Lung microvascular endothelial cell (primary cell): ENCODE measurements at regions not wholly inside any gene's neighbourhood (a gene's known extent, or its start where the extent isn't known, plus 50 kb on each side); places are given as distances from the start of the nearest gene placed in this dataset.

ENCODE experiments used
- DNase-seq, 2 donors: peaks; one replicate each; pipeline versions ENCODE4 v3.0.0 to v3.0.0-alpha.2; 2010; ENCODE audit warnings: low read depth in 2 of 2

GRCh38 chr13:109670776-109671175 is 115.6 kb downstream of the IRS2 start:
- no peak for DNase-seq

GRCh38 chr13:109669956-109670355 is 116.4 kb downstream of the IRS2 start:
- DNase-seq = no peak

GRCh38 chr13:109669234-109669612 is 117.2 kb downstream of the IRS2 start:
- no peak for DNase-seq

- DNase-seq = no peak
Measured at GRCh38 chr13:109668433-109669233, 117.8 kb downstream of the IRS2 start.

GRCh38 chr13:109667807-109668291 is 118.5 kb downstream of the IRS2 start:
- peak; percentile 6 to 32 for DNase-seq

- DNase-seq = no peak
Measured at GRCh38 chr13:109667056-109667455, 119.3 kb downstream of the IRS2 start.

- no peak for DNase-seq
Measured at GRCh38 chr13:109666656-109667055, 119.7 kb downstream of the IRS2 start.

GRCh38 chr13:109665781-109666249 is 120.6 kb downstream of the IRS2 start:
- DNase-seq = no peak

- DNase-seq = no peak
Measured at GRCh38 chr13:109665240-109665639, 121.1 kb downstream of the IRS2 start.

- DNase-seq = no peak
Measured at GRCh38 chr13:109657395-109657794, 129.0 kb downstream of the IRS2 start.

GRCh38 chr13:109656206-109656605 is 130.2 kb downstream of the IRS2 start:
- DNase-seq = no peak

- no peak for DNase-seq
Measured at GRCh38 chr13:109655611-109656010, 130.8 kb downstream of the IRS2 start.

- no peak for DNase-seq
Measured at GRCh38 chr13:109655206-109655600, 131.2 kb downstream of the IRS2 start.

GRCh38 chr13:109654341-109655205 is 131.8 kb downstream of the IRS2 start:
- no peak for DNase-seq

GRCh38 chr13:109652531-109652930 is 133.9 kb downstream of the IRS2 start:
- DNase-seq = peak; percentile 26 to 45

- no peak for DNase-seq
Measured at GRCh38 chr13:109651854-109652253, 134.5 kb downstream of the IRS2 start.

- no peak for DNase-seq
Measured at GRCh38 chr13:109651311-109651710, 135.1 kb downstream of the IRS2 start.

- DNase-seq = no peak
Measured at GRCh38 chr13:109650861-109651260, 135.5 kb downstream of the IRS2 start.

GRCh38 chr13:109649713-109650112 is 136.7 kb downstream of the IRS2 start:
- DNase-seq = no peak

GRCh38 chr13:109647699-109648098 is 138.7 kb downstream of the IRS2 start:
- DNase-seq = no peak

GRCh38 chr13:109647053-109647452 is 139.3 kb downstream of the IRS2 start:
- no peak for DNase-seq

GRCh38 chr13:109646423-109646822 is 140.0 kb downstream of the IRS2 start:
- no peak for DNase-seq
